ENCODE measurements at regions not wholly inside any gene's neighbourhood (a gene's known extent, or its start where the extent isn't known, plus 50 kb on each side); places are given as distances from the start of the nearest gene placed in this dataset.
"Not testable (repeated sequence)": the region's sequence is repeated elsewhere in the genome, so short reads cannot be mapped to it uniquely, and the experiment has no call there.

DNA sequence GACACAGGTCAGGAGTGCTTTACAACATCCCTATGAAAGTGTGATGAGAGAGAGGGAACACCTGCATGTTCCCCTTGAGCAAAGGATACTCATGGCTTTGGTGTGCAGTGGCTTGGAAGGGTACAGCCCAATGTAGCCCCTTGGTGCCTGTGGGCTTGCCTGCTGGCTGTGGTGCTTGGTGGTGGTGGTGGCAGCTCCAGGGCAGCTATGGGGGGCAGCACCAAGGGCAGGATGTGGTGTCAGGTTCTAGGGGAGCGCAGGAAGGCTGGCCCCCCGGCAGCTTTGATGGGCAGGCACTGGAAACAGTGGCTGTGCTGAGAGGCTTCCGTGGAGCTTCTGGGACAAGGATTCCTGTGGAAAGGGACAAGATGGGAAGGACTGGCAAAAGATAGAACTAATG lies 464.0 kb upstream of the ZMIZ1 start:
- H3K27ac ChIP-seq (ENCODE audit: low read length): no peak overlapping the region
- no peaks in the 10 kb centered on the region for H3K27me3 ChIP-seq (ENCODE audit: low read depth, low read length)
- no peaks in the 10 kb centered on the region for H3K9me3 ChIP-seq (ENCODE audit: control insufficient read depth in 1 of 2, low read length in 2 of 2)
- H3K36me3 ChIP-seq (ENCODE audit: control insufficient read depth in 1 of 2, insufficient read depth in 2 of 2, low read length in 2 of 2): no peaks in the 10 kb centered on the region
- H3K4me3 ChIP-seq (ENCODE audit: low read depth in 1 of 2, low read length in 2 of 2): no peak overlapping the region
- H3K4me1 ChIP-seq (ENCODE audit: control insufficient read depth in 1 of 2, insufficient read depth in 2 of 2, low read length in 2 of 2): no peaks in the 10 kb centered on the region

DNA sequence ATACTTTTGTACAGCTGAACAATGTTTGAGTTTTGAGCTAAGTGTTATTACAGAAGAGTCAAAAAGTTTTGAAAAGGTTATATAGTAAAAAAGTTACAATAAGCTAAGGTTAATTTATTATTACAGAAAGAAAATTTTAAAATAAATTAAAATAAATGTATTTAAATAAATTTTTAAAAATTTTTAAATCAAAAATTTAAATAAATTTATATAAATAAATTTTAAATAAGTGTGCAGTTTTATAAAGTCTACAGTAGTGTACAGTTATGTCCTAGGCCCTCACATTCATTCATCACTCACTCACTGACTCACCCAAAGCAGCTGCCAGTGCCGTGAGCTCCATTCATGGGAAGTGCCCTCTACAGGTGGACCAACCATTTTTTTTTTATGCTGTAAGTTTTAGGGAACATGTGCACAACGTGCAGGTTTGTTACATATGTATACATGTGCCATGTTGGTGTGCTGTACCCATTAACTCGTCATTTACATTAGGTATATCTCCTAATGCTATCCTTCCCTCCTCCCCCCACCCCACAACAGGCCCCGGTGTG lies 462.9 kb upstream of the ZMIZ1 start:
- Histone ChIP-seq H3K4me3 (ENCODE audit: low read depth in 1 of 2, low read length in 2 of 2) (no peak overlapping the region), H3K27me3 (ENCODE audit: low read depth, low read length) (no peaks in the 10 kb centered on the region), H3K36me3 (ENCODE audit: control insufficient read depth in 1 of 2, insufficient read depth in 2 of 2, low read length in 2 of 2) (no peaks in the 10 kb centered on the region), H3K27ac (ENCODE audit: low read length) (no peak overlapping the region), H3K4me1 (ENCODE audit: control insufficient read depth in 1 of 2, insufficient read depth in 2 of 2, low read length in 2 of 2) (no peaks in the 10 kb centered on the region), H3K9me3 (ENCODE audit: control insufficient read depth in 1 of 2, low read length in 2 of 2) (peaks cover 0 to 3% of the 10 kb centered on the region in 2 donors)

DNA sequence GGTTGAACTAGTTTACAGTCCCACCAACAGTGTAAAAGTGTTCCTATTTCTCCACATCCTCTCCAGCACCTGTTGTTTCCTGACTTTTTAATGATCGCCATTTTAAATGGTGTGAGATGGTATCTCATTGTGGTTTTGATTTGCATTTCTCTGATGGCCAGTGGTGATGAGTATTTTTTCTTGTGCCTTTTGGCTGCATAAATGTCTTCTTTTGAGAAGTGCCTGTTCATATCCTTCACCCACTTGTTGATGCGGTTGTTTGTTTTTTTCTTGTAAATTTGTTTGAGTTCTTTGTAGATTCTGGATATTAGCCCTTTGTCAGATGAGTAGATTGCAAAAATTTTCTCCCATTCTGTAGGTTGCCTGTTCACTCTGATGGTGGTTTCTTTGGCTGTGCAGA lies 462.0 kb upstream of the ZMIZ1 start:
- not testable (repeated sequence) for H3K27ac ChIP-seq (ENCODE audit: low read length); H3K4me1 ChIP-seq (ENCODE audit: control insufficient read depth in 1 of 2, insufficient read depth in 2 of 2, low read length in 2 of 2); H3K36me3 ChIP-seq (ENCODE audit: control insufficient read depth in 1 of 2, insufficient read depth in 2 of 2, low read length in 2 of 2); H3K27me3 ChIP-seq (ENCODE audit: low read depth, low read length); H3K4me3 ChIP-seq (ENCODE audit: low read depth in 1 of 2, low read length in 2 of 2); H3K9me3 ChIP-seq (ENCODE audit: control insufficient read depth in 1 of 2, low read length in 2 of 2)

DNA sequence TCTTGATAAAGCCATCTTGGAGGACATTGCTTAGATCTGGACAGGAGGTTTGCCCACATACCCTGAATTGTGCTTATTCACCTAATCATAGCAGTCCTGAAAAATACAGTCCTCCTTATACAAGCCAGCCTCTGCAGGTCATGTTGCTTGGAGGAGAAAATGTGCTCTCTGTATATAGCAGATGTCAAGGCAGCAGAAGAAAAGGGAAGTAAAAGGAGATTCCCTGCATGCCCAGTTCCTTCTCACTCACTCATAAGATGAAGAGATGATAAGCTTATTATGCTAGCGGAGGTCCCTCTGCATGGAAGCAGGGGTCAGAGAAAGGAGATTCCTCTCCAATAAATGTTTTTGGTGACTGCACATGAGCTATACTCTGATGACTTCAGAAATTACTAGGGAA lies 458.8 kb upstream of the ZMIZ1 start:
- H3K4me3 ChIP-seq (ENCODE audit: low read depth in 1 of 2, low read length in 2 of 2): no peak overlapping the region
- H3K36me3 ChIP-seq (ENCODE audit: control insufficient read depth in 1 of 2, insufficient read depth in 2 of 2, low read length in 2 of 2): no peaks in the 10 kb centered on the region
- no peaks in the 10 kb centered on the region for H3K27me3 ChIP-seq (ENCODE audit: low read depth, low read length)
- H3K4me1 ChIP-seq (ENCODE audit: control insufficient read depth in 1 of 2, insufficient read depth in 2 of 2, low read length in 2 of 2): no peaks in the 10 kb centered on the region
- no peak overlapping the region for H3K27ac ChIP-seq (ENCODE audit: low read length)
- peaks cover 0 to 3% of the 10 kb centered on the region in 2 donors for H3K9me3 ChIP-seq (ENCODE audit: control insufficient read depth in 1 of 2, low read length in 2 of 2)

DNA sequence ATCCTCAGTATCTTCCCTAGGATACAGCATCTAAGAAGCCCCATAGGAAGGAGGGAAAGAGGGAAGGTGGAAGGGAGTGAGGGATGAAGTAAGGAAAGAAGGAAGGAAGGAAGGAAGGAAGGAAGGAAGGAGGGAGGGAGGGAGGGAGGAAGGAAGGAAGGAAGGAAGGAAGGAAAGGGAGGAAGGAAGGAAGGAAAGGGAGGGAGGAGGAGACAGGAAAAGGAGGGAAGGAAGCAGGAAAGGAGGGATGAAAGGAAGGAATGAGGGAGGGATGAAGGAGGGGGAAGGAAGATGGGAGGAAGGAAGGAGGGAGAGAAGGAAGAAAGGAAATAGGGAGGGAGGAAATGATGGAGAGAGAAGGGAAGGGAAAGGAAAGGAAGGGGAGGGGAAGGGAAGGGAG lies 455.6 kb upstream of the ZMIZ1 start:
- Histone ChIP-seq H3K36me3 (ENCODE audit: control insufficient read depth in 1 of 2, insufficient read depth in 2 of 2, low read length in 2 of 2) (no peaks in the 10 kb centered on the region), H3K4me3 (ENCODE audit: low read depth in 1 of 2, low read length in 2 of 2) (no peak overlapping the region), H3K9me3 (ENCODE audit: control insufficient read depth in 1 of 2, low read length in 2 of 2) (peaks cover 0 to 3% of the 10 kb centered on the region in 2 donors), H3K4me1 (ENCODE audit: control insufficient read depth in 1 of 2, insufficient read depth in 2 of 2, low read length in 2 of 2) (peaks cover 0 to 7% of the 10 kb centered on the region in 2 donors), H3K27me3 (ENCODE audit: low read depth, low read length) (no peaks in the 10 kb centered on the region), H3K27ac (ENCODE audit: low read length) (no peak overlapping the region)

DNA sequence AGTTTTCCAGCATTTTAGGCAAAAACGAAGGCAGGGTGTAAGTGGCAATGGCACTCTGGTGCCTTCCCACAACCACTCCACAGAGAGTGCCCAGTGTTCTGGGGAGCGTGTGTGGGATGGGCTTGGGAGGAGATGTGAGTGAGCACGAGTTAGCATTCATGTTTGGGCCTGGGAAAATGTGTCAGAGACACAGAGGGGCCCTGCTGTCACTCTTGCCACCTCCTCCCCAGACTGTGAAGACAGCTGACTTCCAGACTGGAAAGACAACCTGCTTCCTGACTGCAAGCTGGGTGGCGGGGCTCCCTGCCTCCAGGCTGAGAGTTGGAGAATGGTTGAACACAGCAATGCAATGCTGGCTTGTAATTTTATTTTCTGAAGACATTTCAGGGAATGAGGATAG lies 454.5 kb upstream of the ZMIZ1 start:
- Histone ChIP-seq H3K9me3 (ENCODE audit: control insufficient read depth in 1 of 2, low read length in 2 of 2) (peaks cover 0 to 3% of the 10 kb centered on the region in 2 donors), H3K4me3 (ENCODE audit: low read depth in 1 of 2, low read length in 2 of 2) (no peak overlapping the region), H3K27me3 (ENCODE audit: low read depth, low read length) (no peaks in the 10 kb centered on the region), H3K27ac (ENCODE audit: low read length) (no peak overlapping the region), H3K36me3 (ENCODE audit: control insufficient read depth in 1 of 2, insufficient read depth in 2 of 2, low read length in 2 of 2) (no peaks in the 10 kb centered on the region), H3K4me1 (ENCODE audit: control insufficient read depth in 1 of 2, insufficient read depth in 2 of 2, low read length in 2 of 2) (peaks cover 0 to 7% of the 10 kb centered on the region in 2 donors)

DNA sequence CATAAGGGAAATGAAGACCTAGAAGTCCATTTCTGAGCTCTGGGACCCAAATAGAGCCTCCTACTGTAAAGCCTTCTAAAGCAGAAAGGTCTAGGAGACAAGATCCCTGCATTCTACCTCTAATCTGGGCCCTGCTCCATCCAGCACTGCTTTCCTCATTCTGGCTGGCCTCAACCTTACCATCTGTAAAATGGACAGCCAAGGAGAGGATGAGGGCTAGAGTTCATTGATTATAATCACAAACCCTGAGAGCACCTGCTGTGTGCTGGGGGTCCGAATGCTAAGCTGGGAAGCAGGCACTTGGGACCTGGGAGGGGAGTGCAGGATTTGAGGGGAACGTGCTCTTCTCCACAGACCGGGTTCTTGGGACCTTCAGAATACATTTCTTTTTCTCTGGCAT lies 454.0 kb upstream of the ZMIZ1 start:
- no peak overlapping the region for H3K27ac ChIP-seq (ENCODE audit: low read length)
- H3K4me1 ChIP-seq (ENCODE audit: control insufficient read depth in 1 of 2, insufficient read depth in 2 of 2, low read length in 2 of 2): peaks cover 0 to 7% of the 10 kb centered on the region in 2 donors
- no peak overlapping the region for H3K4me3 ChIP-seq (ENCODE audit: low read depth in 1 of 2, low read length in 2 of 2)
- no peaks in the 10 kb centered on the region for H3K27me3 ChIP-seq (ENCODE audit: low read depth, low read length)
- no peaks in the 10 kb centered on the region for H3K36me3 ChIP-seq (ENCODE audit: control insufficient read depth in 1 of 2, insufficient read depth in 2 of 2, low read length in 2 of 2)
- H3K9me3 ChIP-seq (ENCODE audit: control insufficient read depth in 1 of 2, low read length in 2 of 2): peaks cover 0 to 3% of the 10 kb centered on the region in 2 donors

DNA sequence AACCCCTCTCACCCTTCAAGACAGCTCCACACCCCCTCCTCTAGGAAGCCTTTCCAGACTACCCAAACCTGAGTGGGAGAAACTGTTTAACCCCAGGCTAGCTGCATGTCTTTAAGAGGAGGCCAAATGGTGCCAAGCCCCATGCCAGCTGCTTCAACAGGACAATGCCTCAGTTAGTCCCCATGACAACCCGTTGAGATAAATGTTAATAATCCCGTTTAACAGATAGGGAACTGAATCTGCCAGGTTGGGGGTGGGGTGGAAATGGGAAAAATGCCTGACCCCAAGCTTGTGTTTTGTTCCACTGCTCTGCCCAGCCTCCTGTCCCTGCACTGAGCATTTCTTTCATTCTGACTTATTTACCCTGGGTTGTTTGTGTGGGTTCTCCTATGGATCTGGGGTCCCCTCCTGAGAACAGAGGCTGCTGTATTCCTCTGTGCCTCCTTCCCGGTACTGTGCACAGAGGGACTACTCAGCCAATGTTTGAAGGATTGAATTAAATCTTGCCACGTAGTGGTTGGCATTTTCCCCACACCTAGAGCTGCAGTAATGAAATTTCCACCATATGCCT lies 452.6 kb upstream of the ZMIZ1 start:
- H3K4me1 ChIP-seq (ENCODE audit: control insufficient read depth in 1 of 2, insufficient read depth in 2 of 2, low read length in 2 of 2): peaks cover 0 to 7% of the 10 kb centered on the region in 2 donors
- H3K4me3 ChIP-seq (ENCODE audit: low read depth in 1 of 2, low read length in 2 of 2): no peak overlapping the region
- no peaks in the 10 kb centered on the region for H3K27me3 ChIP-seq (ENCODE audit: low read depth, low read length)
- H3K36me3 ChIP-seq (ENCODE audit: control insufficient read depth in 1 of 2, insufficient read depth in 2 of 2, low read length in 2 of 2): no peaks in the 10 kb centered on the region
- no peak overlapping the region for H3K27ac ChIP-seq (ENCODE audit: low read length)
- no peaks in the 10 kb centered on the region for H3K9me3 ChIP-seq (ENCODE audit: control insufficient read depth in 1 of 2, low read length in 2 of 2)

DNA sequence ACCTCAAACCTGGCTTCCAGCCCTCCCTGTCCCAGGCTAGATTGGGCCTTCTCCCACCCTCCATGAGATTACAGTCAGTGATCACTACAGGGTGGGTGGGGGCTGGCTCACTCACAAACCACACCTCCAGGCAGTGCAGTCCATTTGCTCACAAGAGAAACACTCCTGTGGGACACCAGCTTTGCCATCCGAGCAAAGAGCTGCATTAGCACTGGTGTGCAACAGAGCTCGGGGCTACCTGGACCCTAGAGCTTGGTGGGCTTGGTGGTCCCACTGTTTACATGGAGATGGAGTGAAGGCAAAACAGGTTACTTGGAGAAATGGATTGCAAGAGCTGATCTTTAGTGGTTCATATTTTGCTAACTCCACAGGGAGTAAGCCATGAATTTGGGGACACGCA lies 451.7 kb upstream of the ZMIZ1 start:
- no peaks in the 10 kb centered on the region for H3K27me3 ChIP-seq (ENCODE audit: low read depth, low read length)
- H3K4me3 ChIP-seq (ENCODE audit: low read depth in 1 of 2, low read length in 2 of 2): no peak overlapping the region
- H3K9me3 ChIP-seq (ENCODE audit: control insufficient read depth in 1 of 2, low read length in 2 of 2): no peaks in the 10 kb centered on the region
- H3K27ac ChIP-seq (ENCODE audit: low read length): no peak overlapping the region
- no peaks in the 10 kb centered on the region for H3K36me3 ChIP-seq (ENCODE audit: control insufficient read depth in 1 of 2, insufficient read depth in 2 of 2, low read length in 2 of 2)
- H3K4me1 ChIP-seq (ENCODE audit: control insufficient read depth in 1 of 2, insufficient read depth in 2 of 2, low read length in 2 of 2): peaks cover 0 to 7% of the 10 kb centered on the region in 2 donors

DNA sequence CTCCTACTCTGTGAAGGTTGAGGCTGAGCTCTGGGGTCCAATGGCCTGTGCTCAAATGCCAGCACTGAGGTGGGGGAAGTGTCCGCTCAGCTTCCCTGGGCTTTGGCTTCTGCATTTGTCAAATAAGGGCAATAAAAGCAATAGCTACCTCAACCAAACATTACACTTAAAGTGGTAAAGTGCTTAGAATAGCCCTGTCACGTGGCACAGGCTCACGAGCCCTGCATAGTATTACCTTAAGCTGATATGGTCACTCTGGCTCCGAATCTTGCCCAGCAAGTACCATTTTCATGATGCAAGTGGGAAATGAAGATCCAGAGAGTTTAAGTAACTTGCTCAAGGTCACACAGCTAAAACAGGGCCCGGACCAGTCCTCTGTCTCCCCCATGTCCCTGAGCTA lies 451.1 kb upstream of the ZMIZ1 start:
- H3K27ac ChIP-seq (ENCODE audit: low read length): no peak overlapping the region
- no peaks in the 10 kb centered on the region for H3K27me3 ChIP-seq (ENCODE audit: low read depth, low read length)
- no peak overlapping the region for H3K4me3 ChIP-seq (ENCODE audit: low read depth in 1 of 2, low read length in 2 of 2)
- no peaks in the 10 kb centered on the region for H3K36me3 ChIP-seq (ENCODE audit: control insufficient read depth in 1 of 2, insufficient read depth in 2 of 2, low read length in 2 of 2)
- no peaks in the 10 kb centered on the region for H3K9me3 ChIP-seq (ENCODE audit: control insufficient read depth in 1 of 2, low read length in 2 of 2)
- H3K4me1 ChIP-seq (ENCODE audit: control insufficient read depth in 1 of 2, insufficient read depth in 2 of 2, low read length in 2 of 2): peaks cover 0 to 7% of the 10 kb centered on the region in 2 donors

DNA sequence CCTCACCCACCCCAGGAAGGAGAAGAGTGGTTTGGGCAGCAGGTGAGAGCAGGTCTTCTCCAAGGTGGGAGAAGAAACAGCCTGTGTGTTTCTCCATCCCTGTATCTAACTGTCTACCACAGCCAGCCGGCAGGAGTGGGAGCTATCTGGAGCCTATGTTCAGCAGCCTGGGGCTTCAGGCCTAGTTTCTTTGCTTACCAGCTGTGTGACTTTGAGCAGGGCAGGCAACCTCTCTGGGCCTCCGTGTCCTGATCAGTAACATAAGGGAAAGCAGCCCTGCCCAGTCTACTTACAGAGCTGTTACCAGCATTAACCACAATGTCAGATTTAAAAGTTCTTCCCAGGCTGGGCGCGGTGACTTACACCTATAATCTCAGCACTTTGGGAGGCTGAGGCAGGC lies 450.7 kb upstream of the ZMIZ1 start:
- Histone ChIP-seq H3K9me3 (ENCODE audit: control insufficient read depth in 1 of 2, low read length in 2 of 2) (no peaks in the 10 kb centered on the region), H3K4me3 (ENCODE audit: low read depth in 1 of 2, low read length in 2 of 2) (no peak overlapping the region), H3K4me1 (ENCODE audit: control insufficient read depth in 1 of 2, insufficient read depth in 2 of 2, low read length in 2 of 2) (peaks cover 0 to 7% of the 10 kb centered on the region in 2 donors), H3K27ac (ENCODE audit: low read length) (no peak overlapping the region), H3K27me3 (ENCODE audit: low read depth, low read length) (no peaks in the 10 kb centered on the region), H3K36me3 (ENCODE audit: control insufficient read depth in 1 of 2, insufficient read depth in 2 of 2, low read length in 2 of 2) (no peaks in the 10 kb centered on the region)

Data from muscle layer of duodenum (tissue), 2 donors.